NCI-H1417 treated with DMSO at 0.1 percent for 48 hours (cell line): ENCODE measurements at regions not wholly inside any gene's neighbourhood (a gene's known extent, or its start where the extent isn't known, plus 50 kb on each side); places are given as distances from the start of the nearest gene placed in this dataset.

Source experiments
- DNase-seq: peaks from one replicate; lab custom pipeline; 2025; lab: John Stamatoyannopoulos, UW

DNA sequence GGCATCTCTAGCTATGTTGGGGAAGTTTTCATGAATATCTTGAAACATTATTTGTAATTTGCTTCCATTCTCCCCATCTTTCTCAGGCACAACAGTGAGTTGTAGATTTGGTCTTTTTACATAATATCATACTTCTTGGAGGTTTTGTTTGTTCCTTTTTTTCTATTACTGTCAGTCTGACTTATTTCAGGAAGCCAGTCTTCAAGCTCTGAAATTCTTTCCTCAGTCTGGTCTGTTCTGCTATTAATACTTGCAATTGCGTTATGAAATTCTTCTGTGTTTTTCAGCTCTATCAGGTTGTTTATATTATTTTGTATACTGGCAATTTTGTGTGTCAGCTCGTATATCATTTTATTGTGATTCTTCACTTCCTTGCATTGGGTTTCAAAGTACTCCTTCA, 424.6 kb upstream of the PTBP2 start:
- no peak for DNase-seq

DNA sequence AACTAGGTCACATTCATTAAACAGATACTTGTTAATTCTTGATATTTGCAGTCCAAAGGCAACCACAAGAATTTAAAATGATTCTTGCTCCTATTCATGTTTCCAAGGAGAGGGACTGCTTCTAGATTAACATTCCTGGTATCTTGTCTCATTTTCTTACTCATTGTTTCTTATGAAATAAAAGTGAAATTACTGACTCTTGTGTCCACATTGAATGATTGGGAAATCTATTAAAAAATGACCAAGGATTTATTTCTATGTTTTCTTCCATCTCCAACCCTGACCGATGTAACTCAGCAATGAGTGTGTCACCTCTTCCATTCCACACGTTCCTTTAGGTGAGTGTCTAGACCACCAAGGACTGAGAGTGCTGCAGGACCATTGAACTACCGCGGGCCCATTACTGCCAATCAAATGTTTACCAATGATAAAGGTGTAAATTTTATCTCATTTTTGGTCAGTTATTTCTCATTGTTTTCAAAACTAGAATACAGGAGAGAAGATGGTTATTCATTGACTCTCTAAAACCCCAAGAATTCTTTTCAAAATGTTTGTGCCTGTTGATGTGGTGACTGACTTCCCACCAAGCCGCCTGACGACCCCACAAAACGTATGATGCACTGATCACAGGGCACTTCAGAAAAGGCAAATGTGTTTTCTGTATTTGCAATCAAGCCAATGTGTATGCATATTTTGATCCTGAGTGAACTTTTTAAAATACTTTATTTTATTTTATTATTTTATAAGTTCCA, 414.6 kb upstream of the PTBP2 start:
- no peak for DNase-seq

DNA sequence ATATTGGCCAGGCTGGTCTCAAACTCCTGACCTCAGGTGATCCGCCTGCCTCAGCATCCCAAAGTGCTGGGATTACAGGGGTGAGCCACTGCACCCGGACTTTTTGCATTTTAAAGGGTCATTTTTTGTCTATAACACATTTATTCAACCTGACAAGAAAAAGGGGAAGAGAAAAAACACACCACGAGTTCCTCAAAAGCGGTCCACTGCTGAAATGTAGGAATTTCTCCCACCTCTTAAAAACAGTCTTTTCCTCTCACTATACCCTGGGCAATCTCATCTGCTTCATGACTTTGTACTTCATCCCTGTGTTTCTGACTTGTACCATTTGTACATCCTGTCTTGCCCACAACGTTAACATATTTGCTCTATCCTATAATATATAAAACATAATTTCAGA, 413.3 kb upstream of the PTBP2 start:
- no peak for DNase-seq

GRCh38 chr1:96309783-96310182, 411.8 kb upstream of the PTBP2 start:
- no peak for DNase-seq

DNA sequence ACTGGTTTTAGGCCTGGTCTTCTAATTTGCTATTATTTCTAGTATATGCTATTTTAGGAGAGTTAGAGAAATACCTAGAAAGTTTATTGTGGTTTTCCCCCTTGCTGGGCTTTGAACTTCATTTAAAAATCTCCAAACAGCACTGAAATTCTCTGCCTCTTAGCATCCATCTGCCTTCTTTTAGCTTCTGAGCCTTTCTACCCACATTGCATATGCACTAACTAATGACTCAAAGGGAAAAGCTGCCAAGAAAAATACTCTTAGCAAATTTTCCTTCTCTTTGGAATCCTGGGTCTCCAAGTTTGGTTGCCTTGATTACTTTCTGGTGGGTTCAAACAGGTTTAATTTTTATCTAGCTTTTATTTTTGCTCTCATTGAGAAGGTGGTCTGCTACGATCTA, 408.4 kb upstream of the PTBP2 start:
- DNase-seq, result no peak

GRCh38 chr1:96329121-96329520, 392.5 kb upstream of the PTBP2 start:
- no peak for DNase-seq

- no peak for DNase-seq
Measured at GRCh38 chr1:96331596-96331995, 390.0 kb upstream of the PTBP2 start.

DNA sequence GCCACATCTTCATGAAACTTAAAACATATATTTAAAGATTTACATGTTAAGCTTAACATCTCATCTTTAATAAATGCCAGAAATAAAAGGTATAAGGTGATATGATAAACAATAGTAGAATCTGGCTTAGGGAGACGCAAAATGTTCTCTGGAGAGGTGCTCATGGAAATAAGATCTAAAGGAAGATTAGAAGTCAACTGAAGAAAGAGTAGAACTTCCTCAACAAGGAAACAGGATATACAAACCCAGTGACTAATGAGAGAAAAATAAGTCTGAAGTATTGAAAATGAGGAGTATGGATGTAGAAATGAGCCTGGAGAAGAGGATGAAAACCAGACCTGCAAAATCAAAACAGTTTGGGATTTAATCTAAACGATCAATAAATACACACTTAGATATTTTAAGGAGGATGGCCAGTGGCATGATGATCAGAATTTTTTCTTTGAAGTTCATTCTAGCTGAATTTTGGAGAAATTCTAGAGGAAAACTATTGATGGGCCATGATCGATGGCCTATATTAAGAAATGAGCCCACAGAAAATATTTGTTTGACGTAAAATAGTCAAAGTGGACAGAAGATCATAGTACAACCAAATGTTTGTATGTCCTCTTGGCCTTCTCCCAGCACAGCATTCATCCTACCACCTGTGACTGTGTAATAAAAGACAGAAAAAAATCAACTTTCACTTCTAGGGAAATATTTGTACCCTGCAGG, 387.9 kb upstream of the PTBP2 start:
- no peak for DNase-seq

DNA sequence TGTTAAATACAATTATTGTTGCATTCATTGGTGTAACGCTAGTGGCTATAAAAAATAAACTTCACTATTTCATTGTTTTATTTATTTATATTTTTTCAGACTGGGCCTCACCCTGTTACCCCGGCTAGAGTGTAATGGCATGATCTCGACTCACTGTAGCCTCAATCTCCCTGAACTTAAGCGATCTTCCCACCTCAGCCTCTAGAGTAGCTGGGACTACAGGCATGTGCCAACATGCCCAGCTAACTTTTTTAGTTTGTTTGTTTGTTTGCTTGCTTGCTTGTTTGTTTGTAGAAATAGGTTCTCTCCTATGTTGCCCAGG, 387.4 kb upstream of the PTBP2 start:
- no peak for DNase-seq

GRCh38 chr1:96338622-96339021, 383.0 kb upstream of the PTBP2 start:
- DNase-seq, result no peak

DNA sequence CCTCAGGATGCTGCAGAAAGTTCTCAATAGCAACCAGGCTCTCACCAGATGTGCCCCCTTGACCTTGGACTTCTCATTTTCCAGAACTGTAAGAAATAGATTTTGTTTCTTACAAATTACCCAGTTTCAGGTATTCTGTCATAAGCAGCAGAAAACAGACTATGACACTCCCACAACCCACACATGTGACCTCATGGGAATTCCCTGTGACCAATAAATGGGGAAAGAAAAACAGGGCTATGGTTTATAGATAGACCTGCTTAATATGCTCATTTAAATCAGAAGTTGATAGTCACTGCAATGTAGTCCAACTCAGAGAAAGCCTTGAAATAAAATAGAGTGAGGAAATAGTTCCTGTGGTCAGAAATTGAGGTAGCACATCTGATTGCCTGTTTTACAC, 380.9 kb upstream of the PTBP2 start:
- DNase-seq, result no peak

GRCh38 chr1:96346719-96347118, 374.9 kb upstream of the PTBP2 start:
- DNase-seq, result no peak

- DNase-seq, result no peak
Measured at GRCh38 chr1:96349896-96350295, 371.7 kb upstream of the PTBP2 start.

- no peak for DNase-seq
Measured at GRCh38 chr1:96352733-96353132, 368.9 kb upstream of the PTBP2 start.

DNA sequence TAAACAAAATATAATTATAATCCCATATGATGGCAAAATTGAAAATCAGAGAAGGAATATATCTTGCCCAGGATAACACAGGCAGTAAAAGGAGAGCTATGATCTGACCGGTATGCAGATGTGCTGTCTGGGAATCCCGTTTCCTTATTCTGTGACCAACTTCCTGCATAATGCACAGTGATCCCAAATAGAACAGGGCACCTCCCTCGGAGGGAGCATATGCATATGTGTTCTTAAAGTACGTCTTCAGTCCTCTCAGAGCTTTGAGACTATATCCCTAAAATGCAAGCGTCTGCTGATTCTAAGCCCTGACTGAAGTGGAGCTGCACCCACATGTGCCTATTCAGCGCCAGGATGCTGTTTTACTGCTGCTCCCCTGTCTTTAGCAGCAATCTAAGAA, 366.1 kb upstream of the PTBP2 start:
- DNase-seq, result no peak

DNA sequence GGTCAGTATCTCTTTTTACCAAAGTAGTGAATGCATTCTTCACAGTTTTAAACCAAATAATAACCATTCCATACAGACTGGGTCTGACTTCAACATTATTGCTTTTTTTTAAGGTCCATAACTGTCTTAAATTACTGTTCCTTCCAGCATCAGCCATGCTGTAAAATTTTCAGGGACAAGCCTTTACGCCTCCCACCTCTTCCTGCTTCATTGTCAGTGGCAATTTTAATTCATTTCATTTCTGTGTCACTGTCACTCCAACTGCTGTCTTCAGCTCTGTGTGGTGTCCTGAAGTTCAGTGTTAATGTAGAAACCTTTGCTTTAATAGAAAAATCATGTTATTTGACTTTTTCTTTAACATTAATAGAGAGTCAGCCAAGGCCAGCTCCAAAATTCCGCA, 365.6 kb upstream of the PTBP2 start:
- DNase-seq, result no peak

DNA sequence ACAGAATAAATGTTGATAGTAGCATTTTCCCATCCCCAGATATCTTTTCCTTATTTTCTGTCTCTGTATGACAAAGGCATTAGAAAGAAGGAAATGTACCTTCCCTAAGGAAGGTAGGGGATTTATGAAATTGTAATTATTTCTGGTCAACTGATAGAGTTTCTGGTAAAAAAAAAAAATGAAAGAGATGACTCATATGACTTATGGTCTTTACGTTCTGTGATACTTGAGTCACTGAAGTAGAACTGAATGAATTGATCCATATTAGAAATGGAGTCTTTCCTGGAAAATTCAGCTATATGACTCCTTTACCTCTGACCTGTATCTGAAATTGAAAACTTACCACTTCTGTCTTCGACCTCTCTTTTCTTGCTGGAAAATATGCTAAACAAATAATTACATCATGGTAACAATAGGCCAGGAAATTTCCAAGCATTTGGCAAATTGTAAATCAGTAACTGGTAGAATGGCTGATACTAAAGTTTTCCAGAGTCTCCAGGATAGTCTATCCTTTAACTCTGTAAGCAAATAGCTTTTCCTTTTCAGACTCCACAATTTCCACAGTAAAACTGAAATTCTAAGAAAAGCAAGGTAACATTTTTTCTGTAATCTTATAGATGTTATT, 364.3 kb upstream of the PTBP2 start:
- DNase-seq, result no peak

GRCh38 chr1:96358057-96358456, 363.5 kb upstream of the PTBP2 start:
- no peak for DNase-seq

GRCh38 chr1:96360036-96360795, 361.4 kb upstream of the PTBP2 start:
- no peak for DNase-seq

GRCh38 chr1:96361271-96361856, 360.2 kb upstream of the PTBP2 start:
- DNase-seq, result no peak

GRCh38 chr1:96361961-96362360, 359.6 kb upstream of the PTBP2 start:
- no peak for DNase-seq

DNA sequence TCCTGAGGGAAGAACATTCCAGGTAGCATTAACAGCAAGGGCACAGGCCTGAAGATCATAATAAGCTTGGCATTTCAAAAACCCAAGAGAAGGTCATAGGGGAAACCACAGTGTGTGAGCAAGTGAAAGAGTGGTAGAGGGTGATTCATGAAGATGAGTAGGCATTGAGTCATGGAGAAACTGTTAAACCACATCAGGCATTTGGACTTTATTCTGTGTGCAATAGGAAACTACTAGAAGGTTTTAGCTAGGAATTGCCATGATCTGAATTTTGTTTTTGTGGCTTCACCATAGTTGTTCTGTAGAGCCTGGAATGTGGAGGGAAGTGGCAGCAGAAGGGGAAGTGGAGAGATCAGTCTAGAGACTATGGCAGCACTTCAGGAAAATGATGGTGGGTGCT, 359.0 kb upstream of the PTBP2 start:
- DNase-seq, result no peak
